Trophoblast cell (in vitro differentiated cells and primary cell): ENCODE measurements at regions not wholly inside any gene's neighbourhood (a gene's known extent, or its start where the extent isn't known, plus 50 kb on each side); places are given as distances from the start of the nearest gene placed in this dataset.

Experiments used
- DNase-seq, 2 donors: peaks; one replicate each; pipeline ENCODE4 v3.0.0-alpha.2; 2016
- H2AFZ ChIP-seq: 2 replicates; pipeline ENCODE4 v1.6.1; 2013; ENCODE audit warnings: low read length, moderate library complexity, mild to moderate bottlenecking; ENCODE audit not compliant: insufficient read depth, poor library complexity
- H2AK5ac ChIP-seq: 2 replicates; pipeline ENCODE4 v1.6.1; 2013; ENCODE audit warnings: mild to moderate bottlenecking, low read length
- H2BK120ac ChIP-seq: 2 replicates; pipeline ENCODE4 v1.6.1; 2013; ENCODE audit warnings: low read length, mild to moderate bottlenecking, moderate library complexity; ENCODE audit not compliant: insufficient read depth, poor library complexity
- H2BK12ac ChIP-seq: 2 replicates; pipeline ENCODE4 v1.6.1; 2013; ENCODE audit warnings: mild to moderate bottlenecking, low read length, moderate library complexity
- H2BK5ac ChIP-seq: 2 replicates; pipeline ENCODE4 v1.6.1; 2013; ENCODE audit warnings: low read length, low read depth, moderate library complexity, mild to moderate bottlenecking; ENCODE audit not compliant: poor library complexity
- H3K14ac ChIP-seq: 2 replicates; pipeline ENCODE4 v1.6.1; 2013; ENCODE audit warnings: mild to moderate bottlenecking, low read length
- H3K18ac ChIP-seq: 2 replicates; pipeline ENCODE4 v1.6.1; 2013; ENCODE audit warnings: mild to moderate bottlenecking, low read length
- H3K23ac ChIP-seq: 2 replicates; pipeline ENCODE4 v1.6.1; 2013; ENCODE audit warnings: low read length
- H3K27ac ChIP-seq: 2 replicates; pipeline ENCODE4 v1.5.1; 2013; ENCODE audit warnings: low read depth, mild to moderate bottlenecking, inconsistent platforms, low read length, moderate library complexity
- H3K27me3 ChIP-seq: 2 replicates; pipeline ENCODE4 v1.6.1; 2013; ENCODE audit warnings: inconsistent platforms, mild to moderate bottlenecking, low read length, moderate library complexity; ENCODE audit not compliant: insufficient read depth
- H3K36me3 ChIP-seq, 2 experiments: 1 replicate in 1 of 2; 2 replicates in 1 of 2; pipeline ENCODE4 v1.6.1; 2013; ENCODE audit warnings: low read length in 2 of 2, mild to moderate bottlenecking in 2 of 2, moderate library complexity in 1 of 2; ENCODE audit not compliant: insufficient read depth in 2 of 2, control insufficient read depth in 1 of 2
- H3K4ac ChIP-seq: 2 replicates; pipeline ENCODE4 v1.6.1; 2013; ENCODE audit warnings: low read depth, mild to moderate bottlenecking, low read length, moderate library complexity
- H3K4me1 ChIP-seq, 2 experiments: 1 replicate in 1 of 2; 2 replicates in 1 of 2; pipeline ENCODE4 v1.6.1; 2013; ENCODE audit warnings: low read length in 2 of 2, mild to moderate bottlenecking in 2 of 2, moderate library complexity in 1 of 2; ENCODE audit not compliant: insufficient read depth in 2 of 2, control insufficient read depth in 1 of 2
- H3K4me2 ChIP-seq: 2 replicates; pipeline ENCODE4 v1.6.1; 2013; ENCODE audit warnings: inconsistent platforms, mild to moderate bottlenecking, low read length, moderate library complexity
- H3K4me3 ChIP-seq: 2 replicates; pipeline ENCODE4 v1.5.1; 2013; ENCODE audit warnings: mild to moderate bottlenecking, low read depth, low read length, inconsistent platforms
- H3K79me1 ChIP-seq: one replicate; pipeline ENCODE4 v1.6.1; 2013; ENCODE audit warnings: low read length
- H3K79me2 ChIP-seq: 2 replicates; pipeline ENCODE4 v1.6.1; 2013; ENCODE audit warnings: low read length, mild to moderate bottlenecking; ENCODE audit not compliant: control insufficient read depth, insufficient read depth, poor library complexity
- H3K9ac ChIP-seq: 2 replicates; pipeline ENCODE4 v1.6.1; 2013; ENCODE audit warnings: mild to moderate bottlenecking, low read length
- H3K9me3 ChIP-seq: 2 replicates; pipeline ENCODE4 v1.6.1; 2013; ENCODE audit warnings: low read depth, mild to moderate bottlenecking, control low read depth, inconsistent platforms, low read length; ENCODE audit not compliant: insufficient read depth
- H4K12ac ChIP-seq: 2 replicates; pipeline ENCODE4 v1.6.1; 2013; ENCODE audit warnings: low read depth, mild to moderate bottlenecking, low read length, moderate library complexity
- H4K8ac ChIP-seq: 2 replicates; pipeline ENCODE4 v1.6.1; 2013; ENCODE audit warnings: low read depth, mild to moderate bottlenecking, low read length, moderate library complexity
- H4K91ac ChIP-seq: one replicate; pipeline ENCODE4 v1.6.1; 2013; ENCODE audit warnings: low read depth, mild to moderate bottlenecking, low read length, moderate library complexity
- WGBS: extraction: QIAGEN DNeasy Blood & Tissue Kit; methylation state at CpG from one replicate; pipeline ENCODE4 v1.1.7; 2013; ENCODE audit warnings: missing lambda C conversion rate; ENCODE audit not compliant: insufficient read length, insufficient coverage; ENCODE audit errors: extremely low coverage; 5-methylcytosine and 5-hydroxymethylcytosine counted together

DNA sequence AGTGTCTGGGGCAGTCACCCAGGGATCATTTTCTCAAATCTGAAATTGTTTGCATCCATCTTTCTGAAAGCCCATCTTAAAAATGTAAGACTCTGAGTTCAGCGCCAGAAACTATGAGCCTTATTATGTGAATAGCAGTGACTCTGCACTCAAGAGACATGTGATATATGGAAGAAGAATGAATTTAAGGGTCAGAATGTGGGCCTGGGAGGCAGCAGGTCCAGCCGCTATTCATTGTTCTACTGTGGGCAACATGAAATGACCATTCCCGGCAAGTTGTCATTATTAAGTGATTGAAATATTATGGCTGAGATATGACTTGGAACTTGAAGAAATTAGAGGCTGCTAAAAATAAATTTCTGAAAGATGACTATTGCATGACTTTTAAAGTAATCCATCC is 228.6 kb upstream of the ARRDC4 start:
- Histone ChIP-seq H3K27me3 (no peaks in the 10 kb centered on the region), H3K79me2 (no peaks in the 10 kb centered on the region), H3K9ac (no peak overlapping the region), H3K14ac (no peak overlapping the region), H3K4me3 (no peak overlapping the region), H2BK5ac (no peak overlapping the region), H3K27ac (no peak overlapping the region), H3K4ac (no peak overlapping the region), H3K79me1 (no peaks in the 10 kb centered on the region), H3K18ac (no peak overlapping the region), H4K8ac (no peak overlapping the region), H3K23ac (no peak overlapping the region), H3K4me2 (no peak overlapping the region), H2AK5ac (no peak overlapping the region), H2BK120ac (no peak overlapping the region), H4K12ac (no peak overlapping the region), H3K9me3 (no peaks in the 10 kb centered on the region), H2BK12ac (no peak overlapping the region), H3K36me3 (no peaks in the 10 kb centered on the region), H3K4me1 (no peaks in the 10 kb centered on the region), H4K91ac (no peak overlapping the region), H2AFZ (no peak overlapping the region)
- no peak for DNase-seq
- WGBS, result no CpG with 5 or more reads among the region's 3 CpGs

DNA sequence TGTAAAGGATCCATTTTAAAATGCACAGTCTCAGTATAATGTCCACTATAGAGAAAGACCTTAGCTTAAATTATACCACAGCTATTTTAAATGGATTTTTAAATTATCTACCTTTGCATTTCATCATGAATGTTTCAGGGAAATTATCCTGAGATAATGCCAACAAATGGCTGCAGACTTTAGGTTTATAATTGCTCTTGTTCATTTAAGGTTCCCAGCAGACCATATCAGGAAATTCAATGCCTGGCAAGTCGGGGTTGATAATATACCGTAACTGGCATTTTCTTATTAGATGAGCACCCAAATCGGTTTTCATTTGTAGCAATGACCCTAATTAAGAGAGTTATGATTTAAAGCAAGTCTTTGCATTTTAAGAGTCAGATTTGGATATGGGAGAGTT is 227.1 kb upstream of the ARRDC4 start:
- Histone ChIP-seq H3K9me3 (no peaks in the 10 kb centered on the region), H3K4me1 (no peaks in the 10 kb centered on the region), H3K23ac (no peak overlapping the region), H3K4me3 (no peak overlapping the region), H4K8ac (no peak overlapping the region), H3K4ac (no peak overlapping the region), H3K9ac (no peak overlapping the region), H2AK5ac (no peak overlapping the region), H2BK5ac (no peak overlapping the region), H4K91ac (no peak overlapping the region), H3K36me3 (no peaks in the 10 kb centered on the region), H3K79me2 (no peaks in the 10 kb centered on the region), H4K12ac (no peak overlapping the region), H3K4me2 (no peak overlapping the region), H3K14ac (no peak overlapping the region), H2AFZ (no peak overlapping the region), H3K18ac (no peak overlapping the region), H2BK120ac (no peak overlapping the region), H2BK12ac (no peak overlapping the region), H3K27me3 (no peaks in the 10 kb centered on the region), H3K79me1 (no peaks in the 10 kb centered on the region), H3K27ac (no peak overlapping the region)
- no CpG with 5 or more reads among the region's 3 CpGs for WGBS
- no peak for DNase-seq

DNA sequence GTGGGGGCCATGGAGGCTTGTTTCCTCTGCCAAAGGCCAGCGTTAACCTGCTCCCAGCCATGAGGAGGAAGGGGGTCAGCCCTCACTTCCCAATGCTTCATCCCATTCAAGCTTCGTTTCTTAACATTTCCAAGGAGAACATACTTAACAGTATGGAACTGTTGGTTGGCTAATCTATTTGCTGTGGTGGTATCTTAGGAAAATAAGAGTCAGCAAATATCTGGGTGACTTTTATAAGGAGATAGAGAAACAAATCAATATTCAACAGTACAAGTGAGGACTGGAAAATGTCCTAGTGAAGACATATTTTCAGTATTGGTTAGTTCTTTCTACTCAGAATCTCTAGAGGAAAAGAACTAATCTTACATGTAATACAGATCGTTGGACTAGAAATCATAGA is 223.8 kb upstream of the ARRDC4 start:
- H3K27me3 ChIP-seq, result no peaks in the 10 kb centered on the region
- H3K14ac ChIP-seq, result no peak overlapping the region
- H3K4me3 ChIP-seq, result no peak overlapping the region
- H2BK120ac ChIP-seq, result no peak overlapping the region
- no peak overlapping the region for H3K4me2 ChIP-seq
- WGBS, result no CpG with 5 or more reads among the region's 3 CpGs
- H4K12ac ChIP-seq, result no peak overlapping the region
- no peak overlapping the region for H2BK12ac ChIP-seq
- no peak for DNase-seq
- no peaks in the 10 kb centered on the region for H3K79me2 ChIP-seq
- no peak overlapping the region for H3K4ac ChIP-seq
- H2BK5ac ChIP-seq, result no peak overlapping the region
- H4K8ac ChIP-seq, result no peak overlapping the region
- no peak overlapping the region for H2AFZ ChIP-seq
- no peak overlapping the region for H4K91ac ChIP-seq
- no peaks in the 10 kb centered on the region for H3K36me3 ChIP-seq
- H3K18ac ChIP-seq, result no peak overlapping the region
- no peak overlapping the region for H3K27ac ChIP-seq
- no peak overlapping the region for H2AK5ac ChIP-seq
- H3K9ac ChIP-seq, result no peak overlapping the region
- H3K79me1 ChIP-seq, result no peaks in the 10 kb centered on the region
- no peaks in the 10 kb centered on the region for H3K4me1 ChIP-seq
- no peak overlapping the region for H3K23ac ChIP-seq
- no peaks in the 10 kb centered on the region for H3K9me3 ChIP-seq

DNA sequence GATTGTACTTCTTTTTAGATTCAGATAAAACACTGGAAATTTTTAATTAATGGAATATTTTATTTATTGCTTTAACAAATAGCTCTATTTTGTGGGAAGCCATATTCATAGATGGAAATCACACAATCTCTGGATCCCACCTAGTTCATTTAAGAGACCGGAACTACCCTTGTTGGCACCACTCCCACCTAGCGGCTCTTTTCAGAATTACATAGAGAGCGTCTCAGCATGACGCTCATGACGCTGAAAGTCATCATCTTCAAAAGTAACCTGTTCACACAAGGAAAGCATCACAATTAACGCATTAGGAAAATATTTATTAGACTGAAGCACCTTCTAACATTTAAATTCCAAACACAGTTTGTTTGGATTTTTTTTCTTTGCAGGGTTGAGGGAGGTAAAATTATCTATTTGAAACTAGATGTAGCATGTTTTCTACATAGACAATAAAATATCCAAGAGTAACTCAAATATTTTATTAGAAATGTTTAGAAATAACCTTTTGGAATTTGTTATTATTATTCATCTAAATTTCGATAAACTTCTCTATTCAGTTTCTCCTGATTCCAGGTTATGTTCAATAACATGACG is 214.9 kb upstream of the ARRDC4 start:
- Histone ChIP-seq H3K36me3 (no peaks in the 10 kb centered on the region), H3K14ac (no peak overlapping the region), H3K9ac (no peak overlapping the region), H3K79me2 (no peaks in the 10 kb centered on the region), H3K27me3 (no peaks in the 10 kb centered on the region), H3K9me3 (no peaks in the 10 kb centered on the region), H3K18ac (no peak overlapping the region), H4K8ac (no peak overlapping the region), H4K91ac (no peak overlapping the region), H2AFZ (no peak overlapping the region), H2BK5ac (no peak overlapping the region), H3K27ac (no peak overlapping the region), H2BK120ac (no peak overlapping the region), H2AK5ac (no peak overlapping the region), H3K79me1 (no peaks in the 10 kb centered on the region), H2BK12ac (no peak overlapping the region), H3K23ac (no peak overlapping the region), H3K4ac (no peak overlapping the region), H3K4me1 (no peaks in the 10 kb centered on the region), H3K4me2 (no peak overlapping the region), H3K4me3 (no peak overlapping the region), H4K12ac (no peak overlapping the region)
- peak; percentile 33 to 85 for DNase-seq
- no CpG with 5 or more reads among the region's 8 CpGs for WGBS
